ENCODE measurements at regions not wholly inside any gene's neighbourhood (a gene's known extent, or its start where the extent isn't known, plus 50 kb on each side); places are given as distances from the start of the nearest gene placed in this dataset.

DNA sequence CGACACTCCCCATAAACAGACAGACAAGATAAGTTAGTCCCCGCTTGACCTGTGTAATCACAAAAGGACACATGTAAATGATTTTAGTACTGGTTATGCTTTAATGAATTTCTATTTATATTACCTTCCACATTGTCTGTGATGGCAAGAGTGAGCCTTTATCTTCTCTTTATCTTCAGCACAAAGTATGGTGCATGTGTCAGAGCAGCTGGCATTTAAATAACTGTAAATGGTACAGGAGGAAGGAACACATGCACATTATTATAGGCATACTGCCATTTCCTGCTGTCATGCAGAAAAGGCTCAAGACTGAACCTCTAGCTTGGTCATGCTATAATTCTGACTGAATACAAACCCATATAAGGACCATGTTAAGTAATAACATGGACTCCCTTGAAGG is 1342.7 kb upstream of the TENM4 start:
- POLR2A ChIA-PET = no interaction called here
- Histone ChIP-seq H3K27me3 (ENCODE audit: control insufficient read depth, insufficient read depth, low read length) (no peaks in the 10 kb centered on the region), H3K4me3 (ENCODE audit: low read depth, low read length) (no peak overlapping the region), H3K36me3 (ENCODE audit: control insufficient read depth, insufficient read depth, low read length) (no peaks in the 10 kb centered on the region)
- CTCF ChIA-PET = no interaction called here
- TF ChIP-seq, protein P1, sequence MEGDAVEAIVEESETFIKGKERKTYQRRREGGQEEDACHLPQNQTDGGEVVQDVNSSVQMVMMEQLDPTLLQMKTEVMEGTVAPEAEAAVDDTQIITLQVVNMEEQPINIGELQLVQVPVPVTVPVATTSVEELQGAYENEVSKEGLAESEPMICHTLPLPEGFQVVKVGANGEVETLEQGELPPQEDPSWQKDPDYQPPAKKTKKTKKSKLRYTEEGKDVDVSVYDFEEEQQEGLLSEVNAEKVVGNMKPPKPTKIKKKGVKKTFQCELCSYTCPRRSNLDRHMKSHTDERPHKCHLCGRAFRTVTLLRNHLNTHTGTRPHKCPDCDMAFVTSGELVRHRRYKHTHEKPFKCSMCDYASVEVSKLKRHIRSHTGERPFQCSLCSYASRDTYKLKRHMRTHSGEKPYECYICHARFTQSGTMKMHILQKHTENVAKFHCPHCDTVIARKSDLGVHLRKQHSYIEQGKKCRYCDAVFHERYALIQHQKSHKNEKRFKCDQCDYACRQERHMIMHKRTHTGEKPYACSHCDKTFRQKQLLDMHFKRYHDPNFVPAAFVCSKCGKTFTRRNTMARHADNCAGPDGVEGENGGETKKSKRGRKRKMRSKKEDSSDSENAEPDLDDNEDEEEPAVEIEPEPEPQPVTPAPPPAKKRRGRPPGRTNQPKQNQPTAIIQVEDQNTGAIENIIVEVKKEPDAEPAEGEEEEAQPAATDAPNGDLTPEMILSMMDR (IDR thresholded peaks at IDR 0.05; ENCODE audit: insufficient read depth, low read depth, low read length) = no peak
- no peak for DNase-seq (ENCODE audit: low read depth)

DNA sequence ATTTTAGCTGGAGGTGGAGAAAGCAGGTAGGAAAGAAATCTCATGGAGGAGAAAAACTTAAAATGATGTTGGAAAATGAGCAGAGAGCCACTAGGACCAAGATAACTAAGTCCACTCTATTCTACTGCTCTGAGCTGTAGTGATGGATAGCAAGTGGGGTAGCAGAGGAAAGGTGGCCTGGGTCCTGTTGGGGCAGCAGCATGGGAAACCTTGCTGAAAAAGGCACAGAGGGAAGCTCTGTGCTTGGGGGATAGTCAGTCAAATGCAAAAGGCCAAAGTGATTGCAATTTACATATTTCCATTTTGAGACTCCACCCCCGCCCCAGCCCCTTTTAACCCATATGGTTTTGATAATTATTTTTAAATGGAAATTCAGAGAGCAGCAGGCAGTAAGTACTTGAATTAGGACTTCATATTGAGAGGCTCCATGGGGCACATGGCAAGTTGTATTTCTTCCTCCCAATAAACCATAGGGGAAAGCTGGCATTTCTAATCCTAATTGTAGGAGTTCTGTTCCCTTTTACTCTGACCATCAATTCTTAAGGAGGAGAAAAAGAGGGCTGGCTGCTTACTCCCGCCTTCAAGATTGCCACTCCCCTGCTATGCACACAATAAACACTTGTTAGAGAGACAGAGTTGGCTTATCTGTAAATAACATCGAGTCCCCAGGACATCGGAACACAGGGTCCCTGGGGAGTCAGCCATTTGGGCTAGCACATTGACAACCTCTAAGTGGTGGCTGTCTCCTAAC is 1341.5 kb upstream of the TENM4 start:
- Histone ChIP-seq H3K36me3 (ENCODE audit: control insufficient read depth, insufficient read depth, low read length) (no peaks in the 10 kb centered on the region), H3K27me3 (ENCODE audit: control insufficient read depth, insufficient read depth, low read length) (no peaks in the 10 kb centered on the region), H3K4me3 (ENCODE audit: low read depth, low read length) (no peak overlapping the region)
- ChIA-PET CTCF (no interaction called here), POLR2A (no interaction called here)
- TF ChIP-seq, protein P1 (IDR thresholded peaks at IDR 0.05; ENCODE audit: insufficient read depth, low read depth, low read length) = no peak
- no peak for DNase-seq (ENCODE audit: low read depth)

DNA sequence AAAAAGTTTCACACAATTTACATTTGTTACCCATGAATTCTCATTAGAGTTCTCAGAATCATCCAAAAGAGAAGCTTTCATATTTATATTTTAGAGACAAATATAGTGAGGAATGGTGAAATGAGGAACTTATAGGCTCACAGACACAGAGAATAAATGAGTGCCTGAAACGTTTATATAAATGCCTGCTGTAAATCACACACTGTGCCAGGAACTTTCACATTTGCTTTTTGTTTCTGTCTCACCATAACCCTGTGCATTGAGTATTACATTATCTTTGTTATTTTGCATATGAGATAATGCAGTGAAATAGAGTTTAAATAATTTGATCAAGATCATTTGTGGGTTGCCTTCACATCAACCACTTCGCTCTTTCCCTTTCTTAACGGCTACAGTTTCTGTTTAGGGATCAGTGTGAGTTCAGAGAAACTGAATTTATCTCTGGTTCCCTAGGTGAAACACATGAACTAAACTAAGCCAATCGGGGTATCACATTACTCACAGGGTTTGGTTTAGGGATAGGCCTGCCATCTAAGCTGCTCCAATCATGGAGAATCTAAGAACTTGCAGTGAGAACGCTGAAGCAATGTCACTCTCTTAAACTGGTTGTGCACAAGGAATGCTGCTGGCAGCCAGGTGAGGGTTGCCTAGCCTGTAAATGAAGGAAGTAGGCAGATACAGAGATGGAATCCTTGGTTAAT is 1339.2 kb upstream of the TENM4 start:
- H3K36me3 ChIP-seq (ENCODE audit: control insufficient read depth, insufficient read depth, low read length) = no peaks in the 10 kb centered on the region
- H3K27me3 ChIP-seq (ENCODE audit: control insufficient read depth, insufficient read depth, low read length) = no peaks in the 10 kb centered on the region
- no peak overlapping the region for H3K4me3 ChIP-seq (ENCODE audit: low read depth, low read length)
- DNase-seq (ENCODE audit: low read depth) = no peak
- POLR2A ChIA-PET = no interaction called here
- TF ChIP-seq, protein P1 (IDR thresholded peaks at IDR 0.05; ENCODE audit: insufficient read depth, low read depth, low read length) = no peak
- CTCF ChIA-PET = no interaction called here

DNA sequence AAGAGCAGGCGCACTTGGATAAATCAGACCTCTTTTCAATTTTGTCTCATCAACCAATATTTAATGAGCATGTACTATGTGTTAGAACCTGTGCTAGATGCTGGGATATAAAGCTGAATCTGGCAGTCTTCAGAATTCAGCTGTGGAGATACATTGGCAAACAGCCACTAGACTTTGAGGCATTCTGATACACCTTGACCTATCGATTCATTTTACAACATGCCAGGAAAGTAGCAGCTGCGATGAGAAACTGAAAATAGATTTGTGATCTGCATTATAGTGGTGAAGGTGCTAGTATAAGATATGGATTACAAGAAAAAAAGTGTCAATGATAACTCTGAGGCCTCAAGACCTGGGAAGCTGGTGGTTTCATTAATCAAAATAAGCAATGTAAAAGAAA is 1338.1 kb upstream of the TENM4 start:
- DNase-seq (ENCODE audit: low read depth) = no peak
- ChIA-PET CTCF (no interaction called here), POLR2A (no interaction called here)
- Histone ChIP-seq H3K36me3 (ENCODE audit: control insufficient read depth, insufficient read depth, low read length) (no peaks in the 10 kb centered on the region), H3K4me3 (ENCODE audit: low read depth, low read length) (no peak overlapping the region), H3K27me3 (ENCODE audit: control insufficient read depth, insufficient read depth, low read length) (no peaks in the 10 kb centered on the region)
- TF ChIP-seq, protein P1 (IDR thresholded peaks at IDR 0.05; ENCODE audit: insufficient read depth, low read depth, low read length) = no peak

DNA sequence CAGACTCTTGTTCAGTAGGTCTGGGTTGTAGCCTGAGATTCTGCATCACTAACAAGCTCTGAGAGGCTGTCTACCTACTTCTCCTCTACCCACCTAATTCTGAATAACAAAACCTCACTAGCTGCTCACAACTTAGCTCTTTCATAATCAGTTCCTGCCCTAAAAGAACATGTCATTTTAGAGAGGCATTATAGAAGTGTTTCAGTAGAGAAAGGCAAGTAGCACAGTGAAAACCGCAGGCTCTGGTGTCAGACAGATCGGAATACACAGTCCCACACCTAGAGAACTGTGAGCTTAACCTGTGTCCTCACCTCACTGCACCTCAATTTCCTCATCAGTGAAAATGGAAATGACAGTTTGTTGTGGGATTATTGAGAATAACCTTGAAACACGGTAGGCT is 1337.6 kb upstream of the TENM4 start:
- DNase-seq (ENCODE audit: low read depth) = no peak
- TF ChIP-seq, protein P1 (IDR thresholded peaks at IDR 0.05; ENCODE audit: insufficient read depth, low read depth, low read length) = no peak
- CTCF ChIA-PET = no interaction called here
- H3K4me3 ChIP-seq (ENCODE audit: low read depth, low read length) = no peak overlapping the region
- POLR2A ChIA-PET = no interaction called here
- no peaks in the 10 kb centered on the region for H3K36me3 ChIP-seq (ENCODE audit: control insufficient read depth, insufficient read depth, low read length)
- no peaks in the 10 kb centered on the region for H3K27me3 ChIP-seq (ENCODE audit: control insufficient read depth, insufficient read depth, low read length)
